Daoy (cell line): ENCODE measurements at regions not wholly inside any gene's neighbourhood (a gene's known extent, or its start where the extent isn't known, plus 50 kb on each side); places are given as distances from the start of the nearest gene placed in this dataset.
"Not testable (repeated sequence)": the region's sequence is repeated elsewhere in the genome, so short reads cannot be mapped to it uniquely, and the experiment has no call there.

Source experiments
- DNase-seq: peaks from one replicate; pipeline ENCODE4 v3.0.0-alpha.2; 2015; ENCODE audit warnings: low read depth

- no peak for DNase-seq
Measured at GRCh38 chr5:102554082-102554481, 55.3 kb upstream of the SLCO6A1 start.

DNA sequence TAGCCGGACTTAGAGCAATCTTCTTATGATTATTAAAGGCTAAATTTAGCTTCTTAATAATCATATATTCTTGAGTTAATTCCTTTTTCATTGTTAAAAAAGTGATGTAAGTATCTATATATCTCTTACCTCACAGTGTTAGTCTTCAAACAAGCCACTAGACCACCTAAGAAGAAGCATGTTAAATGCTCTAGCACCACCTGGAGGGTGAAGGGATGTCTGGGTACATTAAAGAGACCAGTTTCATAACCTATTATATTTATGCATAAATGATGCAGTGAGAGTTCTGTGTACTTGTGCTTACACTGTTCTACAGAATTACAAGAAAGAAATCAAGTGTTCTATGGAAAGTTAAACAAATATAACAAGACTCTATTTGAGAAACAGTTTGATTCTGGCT is 55.9 kb upstream of the SLCO6A1 start:
- no peak for DNase-seq

GRCh38 chr5:102561894-102562760 is 63.3 kb upstream of the SLCO6A1 start:
- DNase-seq, result peak; percentile 10

DNA sequence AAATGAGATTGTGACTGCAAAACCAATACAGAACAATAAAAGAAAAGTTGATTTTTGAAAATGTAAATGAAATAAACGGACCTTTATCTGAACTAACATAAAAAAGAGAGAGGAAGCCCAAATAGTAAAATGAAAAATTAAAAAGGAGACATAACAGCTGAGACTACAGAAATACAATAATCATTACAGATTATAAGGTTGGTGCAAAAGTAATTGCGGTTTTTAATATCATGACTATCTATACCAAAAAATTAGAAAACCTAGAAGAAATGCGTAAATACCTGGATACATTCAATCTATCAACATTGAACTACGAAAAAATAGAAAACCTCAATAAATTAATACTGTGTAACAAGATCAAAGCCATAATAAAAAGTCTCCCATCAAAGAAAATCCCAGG is 71.9 kb upstream of the SLCO6A1 start:
- no peak for DNase-seq

GRCh38 chr5:102578362-102578761 is 79.6 kb upstream of the SLCO6A1 start:
- no peak for DNase-seq

- no peak for DNase-seq
Measured at GRCh38 chr5:102579379-102579778, 80.6 kb upstream of the SLCO6A1 start.

- DNase-seq, result no peak
Measured at GRCh38 chr5:102581011-102581410, 82.2 kb upstream of the SLCO6A1 start.

GRCh38 chr5:102582696-102583095 is 83.9 kb upstream of the SLCO6A1 start:
- DNase-seq, result no peak

GRCh38 chr5:102583276-102584124 is 84.7 kb upstream of the SLCO6A1 start:
- DNase-seq, result peak; percentile 2

- no peak for DNase-seq
Measured at GRCh38 chr5:102589661-102590060, 90.9 kb upstream of the SLCO6A1 start.

GRCh38 chr5:102590467-102590866 is 91.7 kb upstream of the SLCO6A1 start:
- no peak for DNase-seq

- DNase-seq, result no peak
Measured at GRCh38 chr5:102591650-102592049, 92.8 kb upstream of the SLCO6A1 start.

DNA sequence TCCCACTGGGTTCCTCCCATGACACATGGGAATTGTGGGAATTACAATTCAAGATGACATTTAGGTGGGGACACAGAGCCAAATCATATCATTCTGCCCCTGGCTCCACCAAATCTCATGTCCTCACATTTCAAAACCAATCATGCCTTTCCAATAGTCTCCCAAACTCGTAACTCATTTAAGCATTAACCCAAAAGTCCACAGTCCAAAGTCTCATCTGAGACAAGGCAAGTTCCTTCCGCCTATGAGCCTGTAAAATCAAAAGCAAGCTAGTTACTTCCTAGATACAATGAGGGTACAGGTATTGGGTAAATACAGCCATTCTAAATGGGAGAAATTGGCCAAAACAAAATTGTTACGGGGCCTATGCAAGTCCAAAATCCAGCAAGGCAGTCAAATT is 93.8 kb upstream of the SLCO6A1 start:
- not testable (repeated sequence) for DNase-seq

DNA sequence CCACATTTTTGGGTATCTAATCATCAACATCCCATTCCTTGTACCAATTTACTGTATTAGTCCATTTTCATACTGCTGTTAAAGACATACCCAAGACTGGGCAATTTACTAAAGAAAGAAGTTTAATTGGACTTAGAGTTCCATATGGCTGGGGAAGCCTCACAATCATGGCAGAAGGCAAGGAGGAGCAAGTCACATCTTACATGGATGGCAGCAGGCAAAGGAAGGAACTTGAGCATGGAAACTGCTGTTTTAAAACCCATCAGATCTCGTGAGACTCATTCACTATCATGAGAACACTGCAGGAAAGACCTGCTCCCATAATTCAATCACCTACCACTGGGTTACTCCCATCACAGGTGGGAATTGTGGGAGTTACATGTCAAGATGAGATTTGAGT is 95.4 kb upstream of the SLCO6A1 start:
- DNase-seq, result no peak

GRCh38 chr5:102595332-102595731 is 96.5 kb upstream of the SLCO6A1 start:
- no peak for DNase-seq

- DNase-seq, result no peak
Measured at GRCh38 chr5:102596113-102596512, 97.3 kb upstream of the SLCO6A1 start.

DNA sequence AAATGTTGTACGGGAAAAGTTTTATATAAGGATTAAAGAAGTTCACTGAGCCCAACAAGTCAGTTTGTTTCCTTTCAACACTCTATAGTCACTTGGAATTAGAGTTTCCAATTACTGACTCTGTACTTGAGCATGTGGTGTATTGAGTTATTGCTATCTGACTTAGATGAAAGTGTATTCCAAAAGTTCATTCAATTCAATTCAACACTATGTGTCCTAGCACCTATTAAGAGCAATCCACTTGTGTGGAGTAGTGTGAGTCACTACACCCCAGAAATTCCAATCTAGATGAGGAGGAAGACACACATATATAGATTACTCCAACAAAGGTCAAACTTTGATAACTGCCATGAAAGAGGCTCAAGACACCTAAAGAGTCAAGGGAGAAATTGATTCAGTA is 98.2 kb upstream of the SLCO6A1 start:
- DNase-seq, result no peak

DNA sequence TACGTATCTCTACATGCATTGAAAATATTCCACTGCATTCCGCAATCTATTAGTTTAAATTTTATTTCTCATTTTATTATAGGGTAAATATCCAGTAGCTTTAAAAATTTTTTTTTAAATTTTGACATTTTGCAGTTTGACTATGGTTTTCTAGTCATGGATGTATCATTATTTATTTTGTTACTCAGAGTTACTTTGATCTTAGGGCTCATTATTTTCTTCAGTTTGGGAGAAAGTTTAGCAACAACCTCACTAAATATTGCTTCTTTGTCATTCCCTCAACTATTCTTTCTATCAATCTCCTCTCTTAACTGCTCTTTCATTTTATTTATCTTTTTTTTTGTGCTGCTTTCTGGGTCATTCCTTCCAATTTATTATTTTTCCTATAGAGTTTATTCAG is 100.5 kb upstream of the SLCO6A1 start:
- no peak for DNase-seq

DNA sequence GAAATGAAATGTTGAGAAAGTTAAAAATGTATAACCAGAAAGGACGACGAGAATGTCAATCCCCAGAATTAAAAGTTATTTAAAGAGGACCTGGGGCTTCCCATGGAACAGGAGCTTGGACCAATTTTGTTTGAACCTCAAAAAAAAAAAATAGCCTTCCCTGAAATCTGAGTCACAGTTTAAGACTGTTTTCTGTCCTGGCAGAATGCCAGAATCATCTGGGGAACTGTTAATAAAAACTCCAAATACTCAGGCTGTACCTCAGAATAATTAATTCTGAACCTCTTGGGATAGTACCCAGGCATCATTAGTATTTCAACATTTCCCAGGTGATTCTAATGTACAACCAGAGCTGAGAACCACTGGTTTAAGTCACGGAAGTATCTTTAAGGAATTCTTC is 102.2 kb upstream of the SLCO6A1 start:
- DNase-seq, result peak; percentile 9

DNA sequence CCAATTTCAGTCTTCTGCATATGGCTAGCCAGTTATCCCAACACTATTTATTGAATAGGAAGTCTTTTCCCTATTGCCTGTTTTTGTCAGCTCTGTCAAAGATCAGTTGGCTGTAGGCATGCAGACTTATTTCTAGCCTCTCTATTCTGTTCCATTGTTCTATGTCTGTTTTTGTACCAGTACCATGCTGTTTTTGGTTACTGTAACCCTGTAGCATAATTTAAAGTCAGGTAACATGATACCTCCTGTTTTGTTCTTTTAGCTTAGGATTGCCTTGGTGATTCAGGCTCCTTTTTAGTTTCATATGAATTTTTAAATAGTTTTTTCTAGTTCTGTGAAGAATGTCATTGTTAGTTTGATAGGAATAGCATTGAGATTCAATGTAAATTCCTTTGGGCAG is 104.9 kb upstream of the SLCO6A1 start:
- no peak for DNase-seq

DNA sequence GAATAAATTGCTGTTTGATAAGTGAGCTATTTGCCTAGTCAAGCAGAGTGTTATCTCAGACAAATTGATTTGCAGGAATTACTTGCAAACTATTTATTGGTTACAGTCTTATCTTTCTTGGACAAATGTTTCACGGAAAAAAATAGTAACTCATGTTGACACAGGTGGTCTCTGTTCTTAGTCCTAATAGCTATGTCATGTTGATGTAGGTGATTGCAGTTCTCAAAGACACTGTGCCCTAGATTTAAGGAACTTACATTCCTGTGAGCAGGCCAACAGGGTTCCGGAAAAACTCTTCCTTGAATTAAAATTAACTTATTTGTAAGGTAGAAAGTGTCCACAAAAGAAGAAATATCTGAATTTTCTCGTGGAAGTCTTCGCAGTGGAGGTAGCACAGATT is 109.6 kb upstream of the SLCO6A1 start:
- DNase-seq, result no peak

GRCh38 chr5:102611312-102611711 is 112.5 kb upstream of the SLCO6A1 start:
- no peak for DNase-seq

GRCh38 chr5:102613661-102614060 is 114.9 kb upstream of the SLCO6A1 start:
- no peak for DNase-seq
